GM19035 (cell line): ENCODE measurements at regions not wholly inside any gene's neighbourhood (a gene's known extent, or its start where the extent isn't known, plus 50 kb on each side); places are given as distances from the start of the nearest gene placed in this dataset.
"Not testable (repeated sequence)": the region's sequence is repeated elsewhere in the genome, so short reads cannot be mapped to it uniquely, and the experiment has no call there.

Experiments
- ATAC-seq: cut with Tn5 transposase; IDR thresholded peaks from one replicate; pipeline ENCODE4 v1.9.1; 2021; ENCODE audit not compliant: unreplicated experiment

DNA sequence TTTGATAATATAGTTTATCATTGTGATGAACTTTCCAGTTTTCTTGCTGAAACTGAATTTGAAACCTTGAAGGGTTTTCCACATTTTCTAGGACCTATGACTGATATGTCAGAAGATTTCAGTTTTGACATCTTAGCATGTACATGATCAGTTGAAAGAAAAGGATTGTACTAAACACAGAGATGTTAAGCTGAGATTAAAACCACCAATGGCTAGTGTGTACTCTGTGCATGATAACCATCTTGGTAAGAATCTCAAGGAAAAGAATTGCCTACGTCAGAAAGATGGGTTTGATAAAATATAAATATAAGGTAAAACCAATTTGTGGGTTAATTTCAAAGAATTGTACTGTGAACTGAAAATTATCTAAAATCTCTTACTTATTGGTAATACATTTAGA, 776.4 kb downstream of the GATA3 start:
- no peak for ATAC-seq

GRCh38 chr10:8835453-8836167, 781.1 kb downstream of the GATA3 start:
- ATAC-seq, result no peak

DNA sequence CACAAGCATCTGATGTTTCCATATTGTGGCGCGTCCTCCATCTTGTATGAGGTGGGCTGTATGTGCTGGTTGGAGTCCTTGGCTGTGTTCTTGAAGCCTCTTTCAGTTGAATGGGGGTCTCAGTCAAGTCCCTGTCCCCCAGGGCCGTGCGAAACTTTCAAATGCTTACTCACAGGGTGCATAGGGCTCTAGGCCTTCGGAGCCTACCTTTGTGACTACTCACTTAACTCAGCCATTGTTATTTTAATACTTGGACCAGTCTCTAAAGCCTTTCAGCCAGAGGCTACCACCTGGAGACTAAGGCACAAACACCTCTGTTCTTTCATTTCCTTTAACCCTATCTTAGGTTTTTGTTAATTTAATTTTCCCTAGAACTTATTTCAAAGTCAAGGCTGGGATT, 785.9 kb downstream of the GATA3 start:
- ATAC-seq, result no peak

DNA sequence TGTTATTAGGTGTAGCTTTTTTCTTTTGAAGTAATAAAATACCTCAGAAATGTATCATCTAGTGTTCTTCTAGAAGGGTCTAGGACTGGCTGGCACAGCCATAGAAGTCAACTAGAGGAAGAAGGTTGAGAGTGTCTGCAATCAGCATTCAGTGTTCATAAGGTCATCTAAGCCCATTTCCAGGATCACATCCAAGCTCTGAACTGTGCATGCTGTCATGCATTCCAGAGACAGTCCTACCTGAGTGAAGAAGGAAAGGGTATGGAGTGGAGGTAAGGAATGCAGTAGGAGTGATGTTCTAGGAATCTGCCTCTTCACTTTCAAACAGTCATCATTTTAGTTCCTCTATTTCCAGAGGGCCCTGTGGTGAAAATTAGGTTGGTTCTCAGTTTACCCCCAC, 789.7 kb downstream of the GATA3 start:
- ATAC-seq, result no peak

GRCh38 chr10:8852546-8852945, 798.1 kb downstream of the GATA3 start:
- no peak for ATAC-seq

DNA sequence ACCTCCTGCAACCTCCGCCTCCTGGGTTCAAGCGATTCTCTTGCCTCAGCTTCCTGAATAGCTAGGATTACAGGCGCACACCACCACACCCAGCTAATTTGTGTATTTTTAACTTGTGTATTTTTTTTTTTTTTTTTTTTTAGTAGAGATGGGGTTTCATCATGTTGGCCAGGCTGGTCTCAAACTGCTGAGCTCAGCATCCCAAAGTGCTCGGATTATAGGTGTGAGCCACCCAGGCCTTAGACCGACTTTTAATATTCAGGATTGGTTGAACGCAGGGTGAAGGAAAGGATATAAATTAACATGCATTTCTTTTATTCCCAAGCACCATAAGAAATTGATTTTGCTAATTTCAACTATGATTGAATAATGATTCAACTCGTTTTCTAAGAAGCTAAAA, 798.6 kb downstream of the GATA3 start:
- ATAC-seq, result no peak

GRCh38 chr10:8868924-8869323, 814.4 kb downstream of the GATA3 start:
- ATAC-seq, result not testable (repeated sequence)

DNA sequence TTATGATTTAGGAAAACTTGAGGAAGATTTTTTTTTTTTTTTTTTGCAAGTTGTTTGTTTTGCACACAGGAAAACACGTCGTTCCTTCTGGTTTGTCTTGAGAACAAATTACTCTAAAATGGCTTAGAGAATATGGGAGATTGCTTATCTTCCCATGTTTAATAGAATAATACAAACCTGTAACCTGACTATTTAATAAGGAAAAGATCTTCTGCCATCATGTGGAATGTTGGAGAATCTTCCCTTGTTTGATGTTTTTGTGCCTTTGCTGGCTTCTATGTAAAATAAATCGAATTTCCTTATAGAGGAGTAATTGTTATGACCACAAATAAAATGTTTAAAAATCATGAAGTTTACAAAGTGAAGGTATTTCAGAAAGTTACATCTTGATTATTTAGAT, 818.8 kb downstream of the GATA3 start:
- no peak for ATAC-seq

DNA sequence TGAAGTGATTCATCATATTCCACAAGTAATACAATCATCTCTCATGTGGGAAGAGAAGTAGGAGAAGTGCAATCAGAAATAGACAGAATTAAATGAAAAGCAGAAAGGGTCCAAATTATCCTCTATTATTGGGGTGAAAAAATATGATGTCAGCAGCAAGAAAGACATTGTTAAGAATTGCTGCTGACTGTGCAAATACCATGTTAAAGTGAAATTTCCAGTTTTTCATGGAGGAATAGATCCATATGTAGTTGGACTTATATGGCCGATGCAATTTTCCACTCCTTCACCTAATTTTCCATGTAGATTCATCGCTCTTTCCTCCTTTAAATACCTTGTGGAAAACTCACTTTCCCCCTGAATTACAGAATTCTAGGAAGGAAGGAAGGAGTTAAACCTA, 819.8 kb downstream of the GATA3 start:
- no peak for ATAC-seq

DNA sequence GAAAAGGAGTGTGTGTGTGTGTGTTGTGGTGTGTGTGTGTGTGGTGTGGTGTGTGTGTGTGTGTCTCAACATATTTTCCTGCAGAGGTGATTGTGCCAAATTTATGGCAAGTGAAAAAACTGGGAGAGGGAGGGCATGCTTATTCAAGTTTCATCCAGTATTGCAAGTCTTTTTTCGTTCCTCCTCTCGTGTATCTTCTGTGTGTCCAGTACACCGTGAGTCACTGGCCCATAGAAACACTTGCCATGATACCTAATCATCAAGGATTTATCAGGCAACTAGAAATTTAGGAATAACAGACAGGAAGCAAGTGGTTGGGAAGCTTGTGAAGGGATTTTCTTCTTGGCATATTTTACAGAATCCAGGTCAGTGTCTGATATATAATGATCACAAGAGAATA, 820.5 kb downstream of the GATA3 start:
- ATAC-seq, result no peak

DNA sequence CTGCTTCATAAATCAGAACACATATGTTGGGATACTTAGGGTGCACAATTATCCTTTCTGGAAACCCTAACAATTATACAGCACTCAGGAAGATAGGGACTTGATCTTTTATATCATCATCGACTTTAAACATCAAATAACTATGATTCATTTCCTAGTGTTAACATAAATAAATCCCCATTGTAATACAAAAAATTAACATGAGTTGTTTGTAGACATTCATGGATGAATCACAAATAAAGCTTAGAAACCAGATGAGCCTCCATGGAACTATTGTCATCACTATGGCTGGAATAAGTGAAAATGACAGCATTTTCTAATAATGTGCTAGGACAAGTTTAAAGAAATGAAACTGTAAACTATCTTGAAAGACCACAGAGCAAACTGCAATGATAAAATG, 821.7 kb downstream of the GATA3 start:
- no peak for ATAC-seq

DNA sequence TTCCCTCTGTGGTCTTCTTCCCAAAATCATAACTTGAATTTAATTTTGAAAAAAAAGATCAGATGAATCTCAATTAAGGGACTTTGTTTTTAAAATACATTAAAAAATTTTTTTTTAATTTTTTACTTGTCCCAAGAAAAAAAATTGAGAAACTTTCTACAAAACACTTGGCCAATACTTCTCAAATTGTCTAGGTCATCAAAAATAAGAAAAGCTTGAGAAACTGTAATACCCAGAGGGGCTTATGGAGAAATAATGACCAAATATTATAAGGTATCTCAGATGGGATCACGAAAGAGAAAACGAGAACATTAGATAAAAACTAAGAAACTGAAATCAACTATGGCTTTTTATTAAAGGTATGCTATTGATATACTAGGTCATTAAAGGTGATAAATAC, 835.0 kb downstream of the GATA3 start:
- ATAC-seq, result no peak

GRCh38 chr10:8893102-8893501, 838.6 kb downstream of the GATA3 start:
- no peak for ATAC-seq

DNA sequence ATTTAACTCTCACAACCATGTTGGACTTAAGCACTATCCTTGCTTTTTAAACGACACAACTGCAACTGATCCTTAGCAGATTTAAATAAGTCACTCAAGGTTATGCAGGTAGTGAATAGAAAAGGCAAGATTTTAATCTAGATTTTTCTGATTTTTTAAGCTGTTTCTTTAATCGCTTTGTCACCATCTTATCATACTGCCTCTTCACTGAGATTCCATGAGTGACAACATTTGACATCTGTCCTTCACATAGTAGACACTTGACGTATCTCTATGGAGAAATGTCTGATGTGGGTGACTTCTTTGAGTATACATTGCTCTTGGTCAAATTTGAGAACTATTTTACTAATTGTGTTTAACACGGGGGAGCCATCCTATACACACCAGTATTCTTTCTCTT, 839.7 kb downstream of the GATA3 start:
- no peak for ATAC-seq

DNA sequence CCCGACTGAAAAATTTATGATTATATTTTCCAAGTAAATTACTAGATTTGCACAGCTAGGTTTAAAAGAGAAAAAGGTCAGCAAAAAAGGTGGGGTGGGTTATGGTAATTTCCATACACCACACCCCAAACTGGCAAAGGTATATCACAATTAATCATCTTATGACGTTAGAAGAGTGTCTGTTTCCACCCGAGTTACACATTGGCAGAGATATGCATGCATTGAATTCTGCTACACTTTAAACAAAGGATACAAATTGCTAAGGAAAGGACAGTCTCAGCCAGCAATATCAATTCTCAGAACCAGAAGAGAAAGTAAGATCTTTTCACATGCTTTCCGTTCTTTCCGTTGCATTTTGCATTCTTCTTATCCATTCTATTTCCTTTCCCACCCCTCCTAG, 843.3 kb downstream of the GATA3 start:
- no peak for ATAC-seq

GRCh38 chr10:8898745-8899330, 844.4 kb downstream of the GATA3 start:
- no peak for ATAC-seq

DNA sequence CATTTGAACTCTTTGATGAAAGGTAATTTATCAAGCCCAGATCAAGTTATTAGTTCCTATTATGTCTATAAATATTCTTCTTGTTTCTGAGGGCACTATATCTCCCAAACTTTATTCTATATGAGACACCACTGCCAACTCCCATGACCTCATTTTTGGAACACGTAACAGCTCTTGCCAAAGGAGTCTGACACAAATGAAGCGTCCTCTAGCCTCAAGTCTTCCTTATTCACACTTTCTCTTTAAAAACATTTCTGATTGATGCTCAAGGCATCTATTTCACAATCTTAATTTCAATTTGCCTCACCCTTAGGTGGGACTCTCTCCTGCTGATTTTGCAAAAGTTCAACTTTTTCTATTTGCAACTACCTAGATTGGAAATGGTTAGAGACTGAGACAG, 848.4 kb downstream of the GATA3 start:
- no peak for ATAC-seq

DNA sequence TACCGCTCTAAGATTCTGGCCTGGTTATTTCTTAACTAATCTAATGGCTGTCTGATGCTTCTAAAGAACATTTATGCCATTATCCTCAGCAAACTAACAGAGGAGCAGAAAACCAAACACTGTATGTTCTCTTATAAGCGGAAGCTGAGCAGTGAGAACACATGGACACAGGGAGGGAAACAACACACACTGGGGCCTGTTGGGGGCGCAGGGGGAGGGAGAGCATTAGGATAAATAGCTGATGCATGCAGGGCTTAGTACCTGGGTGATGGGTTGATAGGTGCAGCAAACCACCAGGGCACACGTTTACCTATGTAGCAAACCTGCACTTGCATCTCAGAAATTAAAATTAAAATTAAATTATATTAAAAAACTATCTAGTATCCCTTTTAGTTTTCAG, 853.5 kb downstream of the GATA3 start:
- no peak for ATAC-seq

- ATAC-seq, result no peak
Observed at GRCh38 chr10:8910314-8910713, 855.8 kb downstream of the GATA3 start.

DNA sequence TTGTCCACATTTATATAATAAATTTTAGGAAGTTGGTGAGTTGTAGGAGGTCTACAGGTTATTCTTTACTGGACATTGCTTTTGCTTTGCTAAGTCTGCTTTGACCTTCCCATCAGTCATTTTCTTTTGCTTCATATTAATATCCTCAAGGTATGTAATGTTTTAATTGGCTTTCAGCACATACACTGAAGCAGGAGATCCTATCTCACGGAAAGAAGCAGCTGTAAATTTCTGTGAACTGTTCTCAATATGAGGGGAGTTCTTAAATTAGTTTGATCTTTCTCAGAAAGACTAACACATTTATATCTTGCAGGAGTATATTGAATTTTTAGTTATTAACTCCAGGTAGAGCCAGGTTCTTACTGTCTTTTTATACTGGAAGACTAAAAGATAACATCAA, 856.5 kb downstream of the GATA3 start:
- ATAC-seq, result no peak

- ATAC-seq, result no peak
Observed at GRCh38 chr10:8912108-8912507, 857.6 kb downstream of the GATA3 start.

DNA sequence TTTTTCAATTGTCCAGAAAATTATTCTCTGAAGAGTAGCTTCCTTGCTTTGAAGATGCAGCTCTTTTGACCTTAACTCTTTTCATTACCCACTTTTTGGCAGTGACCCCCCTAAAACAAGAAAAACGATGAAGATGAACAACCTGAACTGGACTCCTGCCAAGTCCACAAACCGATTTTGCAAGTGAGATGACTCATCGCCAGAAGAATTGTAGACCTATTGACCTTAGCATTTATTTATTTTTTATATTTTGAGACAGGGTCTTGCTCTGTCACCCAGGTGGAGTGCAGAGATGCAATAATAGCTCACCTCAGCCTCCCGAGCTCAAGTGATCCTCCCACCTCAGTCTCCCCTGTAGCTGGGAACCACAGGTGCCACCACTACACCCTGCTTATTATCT, 859.2 kb downstream of the GATA3 start:
- ATAC-seq, result no peak

- ATAC-seq, result no peak
Observed at GRCh38 chr10:8919280-8919679, 864.8 kb downstream of the GATA3 start.
